PC-9 (cell line): ENCODE measurements at regions not wholly inside any gene's neighbourhood (a gene's known extent, or its start where the extent isn't known, plus 50 kb on each side); places are given as distances from the start of the nearest gene placed in this dataset.

ENCODE experiments used
- CTCF ChIP-seq: fragments of 200-600 bp; sonication (generic); conservative IDR thresholded peaks from 2 replicates; pipeline ENCODE4 v1.6.1; 2017; ENCODE audit warnings: mixed run types, antibody characterized with exemption, mild to moderate bottlenecking, moderate library complexity
- EZH2 ChIP-seq: fragments of 200-600 bp; sonication (generic); IDR thresholded peaks from 2 replicates; pipeline ENCODE4 v1.8.0; 2017; ENCODE audit warnings: antibody characterized with exemption, low read depth

- TF ChIP-seq CTCF (no peak), EZH2 (no peak)
Observed at GRCh38 chr2:15853903-15854302, 86.4 kb upstream of the MYCN start.
